Hepatocyte (in vitro differentiated cells): ENCODE measurements at regions not wholly inside any gene's neighbourhood (a gene's known extent, or its start where the extent isn't known, plus 50 kb on each side); places are given as distances from the start of the nearest gene placed in this dataset.

Source experiments
- DNase-seq: peaks from one replicate; pipeline ENCODE4 v3.0.0-alpha.2; 2016; ENCODE audit warnings: low spot score
- H2AFZ ChIP-seq: fragments of 200-600 bp; sonication (generic); 2 replicates; pipeline ENCODE4 v1.6.0; 2016; ENCODE audit warnings: antibody characterized with exemption, mild to moderate bottlenecking
- H3K27ac ChIP-seq: fragments of 200-600 bp; sonication (generic); 2 replicates; pipeline ENCODE4 v1.5.1; 2016; ENCODE audit warnings: mild to moderate bottlenecking
- H3K27me3 ChIP-seq: fragments of 200-600 bp; sonication (generic); 2 replicates; pipeline ENCODE4 v1.6.1; 2016
- H3K36me3 ChIP-seq: fragments of 200-600 bp; sonication (generic); replicated peaks from 2 replicates; pipeline ENCODE4 v1.5.1; 2016; ENCODE audit warnings: low read depth; ENCODE audit not compliant: insufficient read depth
- H3K4me1 ChIP-seq: fragments of 200-600 bp; sonication (generic); 2 replicates; pipeline ENCODE4 v1.5.1; 2016; ENCODE audit warnings: mild to moderate bottlenecking, moderate library complexity; ENCODE audit not compliant: insufficient read depth
- H3K4me2 ChIP-seq: fragments of 200-600 bp; sonication (generic); 2 replicates; pipeline ENCODE4 v1.6.0; 2016
- H3K4me3 ChIP-seq: fragments of 200-600 bp; sonication (generic); 2 replicates; pipeline ENCODE4 v1.5.1; 2016; ENCODE audit warnings: mild to moderate bottlenecking
- H3K79me2 ChIP-seq: fragments of 200-600 bp; sonication (generic); 2 replicates; pipeline ENCODE4 v1.6.0; 2017; ENCODE audit warnings: mild to moderate bottlenecking
- H3K9me2 ChIP-seq: fragments of 200-600 bp; sonication (generic); replicated peaks from 2 replicates; pipeline ENCODE4 v1.6.0; 2017; ENCODE audit warnings: mild to moderate bottlenecking; ENCODE audit not compliant: insufficient read depth
- H3K9me3 ChIP-seq: fragments of 200-600 bp; sonication (generic); 2 replicates; pipeline ENCODE4 v1.5.1; 2016; ENCODE audit warnings: low read depth, mild to moderate bottlenecking
- H4K20me1 ChIP-seq: fragments of 200-600 bp; sonication (generic); 2 replicates; pipeline ENCODE4 v1.6.0; 2016; ENCODE audit warnings: mild to moderate bottlenecking; ENCODE audit not compliant: insufficient read depth, poor library complexity, severe bottlenecking
- EZH2 ChIP-seq: fragments of 200-600 bp; sonication (generic); IDR thresholded peaks from 2 replicates; pipeline ENCODE4 v1.6.1; 2016; ENCODE audit warnings: antibody characterized with exemption, mild to moderate bottlenecking, borderline replicate concordance
- EZH2phosphoT487 ChIP-seq: fragments of 200-600 bp; sonication (generic); IDR thresholded peaks from one replicate; pipeline ENCODE4 v1.6.1; 2018; ENCODE audit warnings: antibody characterized with exemption, mild to moderate bottlenecking, low read depth, moderate library complexity; ENCODE audit not compliant: unreplicated experiment, severe bottlenecking
- WGBS: methylation state at CpG from one replicate; pipeline ENCODE4 v1.1.6; 2016; ENCODE audit warnings: low lambda C conversion rate; ENCODE audit errors: missing lambda C conversion rate; 5-methylcytosine and 5-hydroxymethylcytosine counted together
- TF ChIP-seq, protein P1 (sequence below): fragments of 200-600 bp; sonication (generic); IDR thresholded peaks from 2 replicates; pipeline ENCODE4 v1.5.1; 2016; ENCODE audit warnings: antibody characterized with exemption, mild to moderate bottlenecking; ENCODE audit not compliant: poor library complexity

GRCh38 chr1:5503556-5504363, 488.5 kb downstream of the NPHP4 start:
- H3K79me2 ChIP-seq: no peaks in the 10 kb centered on the region
- H3K4me2 ChIP-seq: no peak overlapping the region
- no peak for TF ChIP-seq EZH2phosphoT487
- TF ChIP-seq EZH2: no peak
- TF ChIP-seq, protein P1, sequence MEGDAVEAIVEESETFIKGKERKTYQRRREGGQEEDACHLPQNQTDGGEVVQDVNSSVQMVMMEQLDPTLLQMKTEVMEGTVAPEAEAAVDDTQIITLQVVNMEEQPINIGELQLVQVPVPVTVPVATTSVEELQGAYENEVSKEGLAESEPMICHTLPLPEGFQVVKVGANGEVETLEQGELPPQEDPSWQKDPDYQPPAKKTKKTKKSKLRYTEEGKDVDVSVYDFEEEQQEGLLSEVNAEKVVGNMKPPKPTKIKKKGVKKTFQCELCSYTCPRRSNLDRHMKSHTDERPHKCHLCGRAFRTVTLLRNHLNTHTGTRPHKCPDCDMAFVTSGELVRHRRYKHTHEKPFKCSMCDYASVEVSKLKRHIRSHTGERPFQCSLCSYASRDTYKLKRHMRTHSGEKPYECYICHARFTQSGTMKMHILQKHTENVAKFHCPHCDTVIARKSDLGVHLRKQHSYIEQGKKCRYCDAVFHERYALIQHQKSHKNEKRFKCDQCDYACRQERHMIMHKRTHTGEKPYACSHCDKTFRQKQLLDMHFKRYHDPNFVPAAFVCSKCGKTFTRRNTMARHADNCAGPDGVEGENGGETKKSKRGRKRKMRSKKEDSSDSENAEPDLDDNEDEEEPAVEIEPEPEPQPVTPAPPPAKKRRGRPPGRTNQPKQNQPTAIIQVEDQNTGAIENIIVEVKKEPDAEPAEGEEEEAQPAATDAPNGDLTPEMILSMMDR: no peak
- 69% methylated on average over 9 of the region's 9 CpGs for WGBS
- no peaks in the 10 kb centered on the region for H3K27me3 ChIP-seq
- no peak overlapping the region for H2AFZ ChIP-seq
- no peak for DNase-seq
- H4K20me1 ChIP-seq: no peaks in the 10 kb centered on the region
- H3K36me3 ChIP-seq: no peaks in the 10 kb centered on the region
- H3K4me1 ChIP-seq: no peaks in the 10 kb centered on the region
- no peak overlapping the region for H3K27ac ChIP-seq
- no peak overlapping the region for H3K4me3 ChIP-seq
- no peaks in the 10 kb centered on the region for H3K9me2 ChIP-seq
- no peaks in the 10 kb centered on the region for H3K9me3 ChIP-seq

- Histone ChIP-seq H3K27me3 (no peaks in the 10 kb centered on the region), H2AFZ (no peak overlapping the region), H4K20me1 (no peaks in the 10 kb centered on the region), H3K79me2 (no peaks in the 10 kb centered on the region), H3K9me2 (no peaks in the 10 kb centered on the region), H3K4me1 (no peaks in the 10 kb centered on the region), H3K27ac (no peak overlapping the region), H3K4me3 (no peak overlapping the region), H3K4me2 (no peak overlapping the region), H3K9me3 (no peaks in the 10 kb centered on the region), H3K36me3 (no peaks in the 10 kb centered on the region)
- TF ChIP-seq EZH2phosphoT487 (no peak), EZH2 (no peak)
- TF ChIP-seq, protein P1: no peak
- WGBS: 86% methylated on average over 18 of the region's 18 CpGs
- DNase-seq: no peak
These were observed 489.7 kb downstream of the NPHP4 start for GRCh38 chr1:5502311-5503194.

GRCh38 chr1:5501206-5501930, 490.9 kb downstream of the NPHP4 start:
- no peaks in the 10 kb centered on the region for H3K36me3 ChIP-seq
- H4K20me1 ChIP-seq: no peaks in the 10 kb centered on the region
- DNase-seq: no peak
- H3K27ac ChIP-seq: no peak overlapping the region
- no peaks in the 10 kb centered on the region for H3K79me2 ChIP-seq
- no peaks in the 10 kb centered on the region for H3K4me1 ChIP-seq
- TF ChIP-seq, protein P1: no peak
- TF ChIP-seq EZH2 (no peak), EZH2phosphoT487 (no peak)
- H3K27me3 ChIP-seq: no peaks in the 10 kb centered on the region
- 87% methylated on average over 18 of the region's 18 CpGs for WGBS
- H2AFZ ChIP-seq: no peak overlapping the region
- H3K9me3 ChIP-seq: no peaks in the 10 kb centered on the region
- H3K4me2 ChIP-seq: no peak overlapping the region
- H3K9me2 ChIP-seq: no peaks in the 10 kb centered on the region
- H3K4me3 ChIP-seq: no peak overlapping the region
